ENCODE measurements at regions not wholly inside any gene's neighbourhood (a gene's known extent, or its start where the extent isn't known, plus 50 kb on each side); places are given as distances from the start of the nearest gene placed in this dataset.

DNA sequence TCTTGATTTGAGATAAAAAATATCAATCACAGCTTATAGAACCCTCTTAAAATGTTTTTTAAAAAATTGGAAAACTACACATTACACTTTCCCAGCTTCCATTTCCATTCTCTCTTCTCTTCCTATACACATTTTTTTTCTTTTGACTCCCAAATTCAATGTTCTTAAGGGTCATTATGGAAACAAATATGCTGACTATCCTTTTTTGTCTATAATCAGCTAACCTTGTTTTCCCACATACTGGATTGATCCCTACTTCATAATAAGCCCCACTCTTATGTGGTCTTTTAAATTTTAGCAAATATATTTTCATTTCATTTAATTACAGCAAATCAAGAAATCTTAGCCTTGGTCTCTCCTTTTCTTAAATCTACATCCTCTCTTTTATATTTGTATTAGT is 378.4 kb downstream of the MEI4 start:
- no peaks in the 10 kb centered on the region for H3K9me3 ChIP-seq
- H3K27me3 ChIP-seq = no peaks in the 10 kb centered on the region
- no peak overlapping the region for H3K4me3 ChIP-seq
- no peak for TF ChIP-seq CTCF (IDR thresholded peaks at IDR 0.05)
- no peaks in the 10 kb centered on the region for H3K4me1 ChIP-seq
- no peaks in the 10 kb centered on the region for H3K36me3 ChIP-seq
- no peak for DNase-seq (ENCODE audit: low spot score)
- no peak overlapping the region for H3K27ac ChIP-seq

- no peaks in the 10 kb centered on the region for H3K36me3 ChIP-seq
- no peak for DNase-seq (ENCODE audit: low spot score)
- no peaks in the 10 kb centered on the region for H3K27me3 ChIP-seq
- H3K4me1 ChIP-seq = no peaks in the 10 kb centered on the region
- H3K27ac ChIP-seq = no peak overlapping the region
- no peak overlapping the region for H3K4me3 ChIP-seq
- no peak for TF ChIP-seq CTCF (IDR thresholded peaks at IDR 0.05)
- H3K9me3 ChIP-seq = no peaks in the 10 kb centered on the region
Observed at GRCh38 chr6:78059171-78059570, 406.3 kb downstream of the MEI4 start.

DNA sequence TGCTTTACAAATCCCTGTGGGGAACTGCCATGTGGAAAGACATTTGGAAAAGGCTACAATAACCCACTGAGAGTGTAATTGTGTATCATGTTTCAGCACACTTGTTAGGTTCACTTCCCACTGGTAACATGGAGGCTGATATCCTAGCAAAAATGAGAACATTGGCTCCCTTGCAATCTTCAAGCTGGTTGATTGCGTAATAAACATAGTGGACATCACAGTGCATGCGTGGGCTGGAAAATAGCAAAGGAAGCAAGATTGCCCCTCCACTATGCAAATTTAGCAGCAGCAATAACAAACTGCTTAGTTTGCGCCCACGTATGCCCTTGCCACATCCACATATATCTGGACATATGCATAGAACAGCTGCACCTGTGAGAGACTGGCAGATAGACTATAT is 410.2 kb downstream of the MEI4 start:
- TF ChIP-seq CTCF (IDR thresholded peaks at IDR 0.05) = no peak
- no peaks in the 10 kb centered on the region for H3K4me1 ChIP-seq
- no peak for DNase-seq (ENCODE audit: low spot score)

GRCh38 chr6:78076371-78076770 is 423.5 kb downstream of the MEI4 start:
- H3K36me3 ChIP-seq = no peaks in the 10 kb centered on the region
- no peak overlapping the region for H3K27ac ChIP-seq
- no peak for TF ChIP-seq CTCF (IDR thresholded peaks at IDR 0.05)
- no peaks in the 10 kb centered on the region for H3K27me3 ChIP-seq
- H3K4me3 ChIP-seq = no peak overlapping the region
- DNase-seq (ENCODE audit: low spot score) = no peak
- no peaks in the 10 kb centered on the region for H3K4me1 ChIP-seq
- H3K9me3 ChIP-seq = no peaks in the 10 kb centered on the region

More for the DNA sequence above, 410.2 kb downstream of the MEI4 start:
- Histone ChIP-seq H3K9me3 (no peaks in the 10 kb centered on the region), H3K36me3 (no peaks in the 10 kb centered on the region), H3K27ac (no peak overlapping the region), H3K4me3 (no peak overlapping the region), H3K27me3 (no peaks in the 10 kb centered on the region)

DNA sequence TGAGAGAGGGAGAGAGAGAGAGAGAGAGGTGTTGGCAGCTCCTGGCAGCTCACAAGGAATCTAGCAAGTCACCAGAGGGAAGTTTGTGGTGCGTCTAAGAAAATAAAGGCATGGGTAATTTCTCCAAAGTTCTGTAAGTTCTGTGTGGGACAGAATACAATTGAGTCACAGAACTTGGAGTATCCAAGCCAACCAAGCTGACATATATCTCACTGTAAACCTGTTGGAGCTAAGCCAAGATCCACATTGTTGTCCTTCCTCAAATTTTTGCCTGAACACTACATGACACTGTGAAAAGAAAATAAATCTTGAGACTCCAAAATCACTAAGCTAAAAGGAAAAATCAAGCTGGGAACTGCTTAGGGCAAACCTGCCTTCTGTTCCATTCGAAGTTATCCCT is 436.7 kb downstream of the MEI4 start:
- no peak for TF ChIP-seq CTCF (IDR thresholded peaks at IDR 0.05)
- no peak overlapping the region for H3K4me3 ChIP-seq

GRCh38 chr6:78093906-78094305 is 441.1 kb downstream of the MEI4 start:
- no peaks in the 10 kb centered on the region for H3K9me3 ChIP-seq
- no peaks in the 10 kb centered on the region for H3K27me3 ChIP-seq
- no peak overlapping the region for H3K4me3 ChIP-seq
- DNase-seq (ENCODE audit: low spot score) = no peak
- H3K4me1 ChIP-seq = no peaks in the 10 kb centered on the region
- no peak for TF ChIP-seq CTCF (IDR thresholded peaks at IDR 0.05)
- no peak overlapping the region for H3K27ac ChIP-seq
- H3K36me3 ChIP-seq = no peaks in the 10 kb centered on the region

More for the DNA sequence above, 436.7 kb downstream of the MEI4 start:
- H3K4me1 ChIP-seq = no peaks in the 10 kb centered on the region
- no peaks in the 10 kb centered on the region for H3K36me3 ChIP-seq
- H3K9me3 ChIP-seq = no peaks in the 10 kb centered on the region
- no peak overlapping the region for H3K27ac ChIP-seq
- DNase-seq (ENCODE audit: low spot score) = no peak
- H3K27me3 ChIP-seq = no peaks in the 10 kb centered on the region
